ENCODE measurements at regions not wholly inside any gene's neighbourhood (a gene's known extent, or its start where the extent isn't known, plus 50 kb on each side); places are given as distances from the start of the nearest gene placed in this dataset.
A peak's percentile ranks its signal among the peaks of the same experiment; 100 is the strongest.

DNA sequence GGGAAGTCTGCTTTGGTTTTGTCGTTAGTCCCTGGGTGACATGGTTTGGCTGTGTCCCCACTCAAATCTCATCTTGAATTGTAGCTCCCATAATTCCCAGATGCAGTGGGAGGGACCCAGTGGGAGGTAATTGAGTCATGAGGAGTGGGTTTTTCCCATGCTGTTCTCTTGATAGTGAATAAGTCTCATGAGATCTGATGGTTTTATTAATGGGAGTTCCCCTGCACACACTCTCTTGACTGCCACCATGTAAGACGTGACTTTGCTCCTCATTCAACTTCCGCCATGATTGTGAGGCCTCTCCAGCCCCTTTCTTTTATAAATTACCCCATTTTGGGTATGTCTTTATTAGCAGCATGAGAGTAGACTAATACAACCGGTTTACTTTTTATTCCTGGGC is 405.8 kb upstream of the ID2 start:
- ATAC-seq: no peak

DNA sequence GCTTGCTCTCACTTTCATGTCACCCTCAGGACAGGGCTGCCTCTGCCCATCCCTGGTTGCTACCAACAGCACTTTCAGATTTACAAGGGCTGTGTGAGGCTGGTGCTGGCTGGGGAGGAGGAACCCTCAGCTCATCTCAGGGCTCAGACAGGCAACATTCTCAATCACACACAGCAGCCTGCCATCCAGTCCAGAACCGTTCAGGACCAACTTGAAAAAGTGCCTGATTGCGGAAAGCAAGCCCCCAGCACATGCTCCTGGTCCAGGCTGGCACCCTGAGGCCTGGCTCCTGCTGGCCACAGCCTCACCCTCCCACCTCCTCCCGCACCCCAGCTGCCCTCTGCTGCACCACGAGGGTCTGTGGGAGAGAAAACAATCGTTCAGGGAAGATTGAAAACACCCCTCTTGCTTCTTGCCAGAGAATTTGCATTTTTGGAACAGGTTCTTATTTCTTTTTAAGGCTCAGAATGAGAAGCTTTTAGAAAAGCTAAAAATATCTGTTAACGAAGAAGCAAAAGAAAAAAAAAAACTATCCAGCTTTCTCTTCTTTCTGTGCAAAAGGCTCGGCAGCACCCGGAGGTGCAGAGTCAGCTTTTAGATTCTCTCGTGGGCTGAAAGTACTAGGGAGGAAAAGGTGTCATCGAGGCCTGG is 403.8 kb upstream of the ID2 start:
- no peak for ATAC-seq

DNA sequence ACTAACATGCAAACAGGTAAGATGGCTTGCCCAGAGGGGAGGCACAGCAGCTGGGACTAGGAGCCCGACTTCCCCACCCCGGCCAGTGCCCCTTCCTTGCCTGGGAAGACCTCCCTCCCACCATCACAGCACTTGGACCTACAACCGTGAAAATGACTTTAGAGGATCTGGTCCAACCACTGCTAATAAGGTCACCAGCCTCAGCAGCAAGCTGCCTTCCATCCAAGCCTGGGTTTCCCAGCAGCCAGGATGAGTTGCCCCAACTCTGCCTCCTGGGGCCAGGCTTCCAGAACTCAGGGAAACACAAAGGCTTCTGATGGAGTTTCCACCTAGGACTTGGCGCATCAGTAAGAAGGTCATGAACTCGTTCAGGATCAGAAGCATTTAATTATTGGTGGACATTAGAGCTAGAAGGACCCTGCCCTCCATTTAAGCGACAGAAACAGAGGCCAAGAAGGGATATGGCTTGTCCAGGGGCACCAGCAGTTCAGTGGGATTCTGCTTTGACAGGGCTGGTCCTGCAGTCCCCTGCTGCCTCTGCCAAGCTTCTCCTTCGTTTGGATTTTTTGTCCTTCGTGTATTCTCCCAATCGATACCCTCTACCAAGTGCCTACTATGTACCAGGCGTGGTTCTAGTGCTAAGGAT is 403.0 kb upstream of the ID2 start:
- no peak for ATAC-seq

GRCh38 chr2:8279506-8279905 is 402.4 kb upstream of the ID2 start:
- ATAC-seq: no peak

- no peak for ATAC-seq
These were observed 400.6 kb upstream of the ID2 start for GRCh38 chr2:8281234-8281633.

DNA sequence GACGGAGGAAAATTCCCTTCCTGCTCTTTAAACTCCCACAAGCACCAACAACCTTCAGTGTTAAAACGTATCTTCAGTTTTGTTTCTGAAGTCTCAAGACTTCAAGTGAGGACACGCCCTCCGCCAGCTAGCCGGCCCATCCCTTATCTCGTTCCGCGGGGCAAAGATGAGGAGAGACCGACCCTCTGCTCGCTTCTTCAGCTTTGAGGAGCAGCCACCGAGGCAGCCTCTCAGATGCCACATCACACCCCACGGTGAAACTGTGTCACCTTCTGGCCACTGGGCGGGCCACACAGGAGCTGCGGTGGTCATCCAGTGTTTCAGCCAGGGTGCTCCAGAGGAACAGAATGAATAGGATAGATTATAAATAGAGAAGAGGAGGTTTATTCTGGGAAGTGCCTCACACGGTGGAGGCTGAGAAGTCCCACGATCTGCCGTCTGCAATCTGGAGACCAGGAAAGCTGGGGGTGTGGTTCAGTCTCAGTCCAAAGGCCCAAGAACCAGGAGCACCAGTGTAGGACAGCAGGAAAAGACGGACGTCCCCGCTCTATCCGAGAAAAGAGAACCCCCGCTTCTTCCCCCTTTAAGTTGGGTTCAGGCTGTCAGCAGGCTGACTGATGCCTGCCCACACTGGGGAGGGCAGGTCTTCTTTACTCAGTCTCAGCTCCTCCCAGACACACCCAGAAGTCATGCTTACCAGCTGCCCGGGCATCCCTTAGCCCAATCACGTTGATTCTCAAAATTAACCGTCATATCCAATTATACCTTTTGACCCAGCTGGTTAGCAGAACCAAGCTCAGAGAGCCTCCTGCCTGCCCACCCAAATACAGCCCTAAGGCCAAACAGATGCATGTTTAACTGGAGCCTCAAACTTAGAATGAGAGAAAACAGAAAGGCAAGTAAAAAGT is 399.7 kb upstream of the ID2 start:
- no peak for ATAC-seq

DNA sequence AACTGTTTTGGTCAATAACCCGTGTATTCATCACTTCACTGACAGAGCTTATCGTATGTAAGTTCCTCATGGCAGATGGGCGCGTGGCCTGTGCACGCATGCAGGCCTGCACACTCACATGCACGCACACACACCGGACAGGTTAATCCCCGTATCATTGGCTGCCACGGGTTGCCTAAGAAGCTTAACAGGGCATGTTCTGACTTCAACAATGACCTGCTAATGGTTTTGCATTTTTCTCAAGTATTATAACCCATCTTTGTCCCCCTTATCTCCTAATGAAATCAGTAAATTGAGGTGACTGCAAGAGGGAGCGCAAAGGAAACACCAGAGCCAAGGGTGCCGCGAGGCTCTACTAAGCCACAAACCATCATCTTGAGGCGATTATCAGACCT is 399.0 kb upstream of the ID2 start:
- no peak for ATAC-seq

GRCh38 chr2:8285081-8285480 is 396.8 kb upstream of the ID2 start:
- no peak for ATAC-seq

- ATAC-seq: no peak
These were observed 396.0 kb upstream of the ID2 start for GRCh38 chr2:8285898-8286297.

DNA sequence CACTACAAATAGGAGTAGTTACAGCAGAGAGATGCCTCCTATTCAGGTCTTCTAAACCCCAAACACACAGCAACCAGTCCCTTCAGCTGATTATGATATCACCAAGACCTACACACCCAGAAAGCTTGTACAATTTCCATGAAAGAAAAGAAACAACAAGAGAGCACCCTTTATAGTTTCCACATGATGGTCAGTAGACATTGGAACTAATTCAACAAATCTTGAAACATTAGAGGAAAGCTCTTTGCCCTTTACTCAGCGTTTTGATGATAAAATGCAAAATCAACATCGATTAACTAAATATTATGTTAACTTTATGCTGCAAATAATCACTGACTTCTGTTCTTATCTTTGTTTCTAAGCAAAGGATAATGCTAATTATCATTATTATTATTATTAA is 393.6 kb upstream of the ID2 start:
- ATAC-seq: no peak

DNA sequence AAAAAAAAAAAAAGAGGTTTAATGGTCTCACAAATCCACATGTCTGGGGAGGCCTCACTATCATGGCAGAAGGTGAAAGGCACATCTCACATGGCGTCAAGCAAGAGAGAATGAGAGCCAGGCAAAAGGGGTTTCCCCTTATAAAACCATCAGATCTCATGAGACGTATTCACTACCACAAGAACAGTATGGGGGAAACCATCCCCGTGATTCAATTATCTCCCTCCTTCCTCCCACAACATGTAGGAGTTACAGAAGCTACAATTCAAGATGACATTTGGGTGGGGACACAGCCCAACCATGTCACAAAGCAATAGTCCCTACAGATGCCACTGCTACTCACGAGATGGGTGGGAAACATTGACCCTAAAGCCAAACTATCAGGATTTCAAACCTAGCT is 392.7 kb upstream of the ID2 start:
- peak; percentile 51 to 76 for ATAC-seq

DNA sequence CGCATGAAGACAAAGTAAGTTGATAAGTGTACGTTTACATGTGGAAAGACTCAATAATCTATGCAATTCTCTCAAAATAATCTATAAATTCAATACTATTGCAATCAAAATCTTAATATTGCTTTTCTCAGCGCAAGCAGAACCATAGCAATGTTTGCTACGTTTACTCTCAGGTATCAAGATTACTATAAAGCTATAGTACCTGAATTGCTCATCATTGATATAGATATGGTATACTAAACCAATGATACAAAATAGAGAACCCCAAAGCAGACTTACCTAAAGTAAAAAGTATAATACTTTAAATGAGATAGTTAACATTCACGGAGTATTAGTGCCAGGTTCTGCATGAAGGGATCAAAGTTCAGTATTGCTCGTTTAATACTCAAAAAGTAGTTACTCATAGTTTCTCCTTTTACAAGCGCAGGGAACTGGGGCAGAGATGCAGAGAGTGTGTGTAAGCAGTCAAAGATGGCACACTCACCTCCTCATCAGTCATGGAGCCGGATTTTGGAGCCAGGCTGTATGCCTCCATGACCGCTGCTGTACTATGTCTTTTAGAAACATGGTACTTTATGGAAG is 391.0 kb upstream of the ID2 start:
- peak in 1 of 2 donors; percentile 34 for ATAC-seq

DNA sequence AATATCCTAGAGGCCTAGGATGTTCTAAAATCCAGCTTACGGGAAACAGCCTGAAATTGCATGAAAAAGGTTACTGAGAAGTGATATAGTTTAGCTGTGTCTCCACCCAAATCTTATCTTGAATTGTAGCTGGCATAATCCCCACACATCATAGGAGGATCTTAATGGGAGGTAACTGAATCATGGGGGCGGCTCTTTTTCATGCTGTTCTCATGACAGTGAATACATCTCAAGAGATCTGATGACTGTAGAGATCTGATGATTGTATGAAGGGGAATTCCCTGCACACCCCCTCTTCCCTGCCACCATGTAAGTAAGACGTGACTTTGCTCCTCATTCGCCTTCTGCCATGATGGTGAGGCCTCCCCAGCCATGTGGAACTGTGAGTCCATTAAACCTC is 385.6 kb upstream of the ID2 start:
- peak; percentile 83 to 85 for ATAC-seq

- no peak for ATAC-seq
These were observed 384.3 kb upstream of the ID2 start for GRCh38 chr2:8297376-8298231.

DNA sequence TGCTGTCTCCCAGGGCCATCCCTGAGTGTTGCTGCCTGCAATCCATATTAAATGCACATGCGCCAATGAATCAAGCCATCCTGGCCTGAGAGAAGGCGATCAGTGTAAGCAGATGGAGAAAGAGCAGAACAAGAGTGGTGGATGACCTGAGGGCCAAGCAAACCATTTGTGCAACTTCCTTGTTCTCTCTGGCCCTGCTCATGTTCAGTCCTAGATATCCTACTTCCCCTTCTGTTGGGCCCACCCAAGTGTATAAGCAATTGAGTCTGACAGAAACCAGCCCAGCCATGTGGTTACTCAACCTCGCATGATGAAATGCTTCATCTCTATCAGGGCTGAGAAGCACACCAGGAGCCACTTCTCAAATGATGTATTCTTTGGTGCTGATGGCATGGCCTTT is 383.1 kb upstream of the ID2 start:
- ATAC-seq: no peak

DNA sequence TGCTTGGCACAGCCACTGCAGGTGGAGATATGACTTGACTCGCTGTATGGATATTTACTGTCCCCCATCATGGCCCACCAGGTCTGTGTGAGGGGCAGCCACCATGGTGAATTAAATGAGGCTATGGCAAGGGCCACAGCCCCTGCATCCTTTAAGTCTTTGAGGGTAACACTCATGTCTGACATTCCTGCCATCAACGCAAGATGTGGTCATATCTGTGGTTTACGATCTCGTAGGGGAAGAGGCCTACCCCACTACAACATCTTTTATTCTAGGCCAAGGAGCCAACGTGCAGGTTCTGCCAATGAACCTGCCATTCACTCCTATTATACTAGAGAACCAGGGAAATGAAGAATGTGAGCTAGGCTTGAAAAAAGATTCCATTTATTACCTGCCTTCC is 381.6 kb upstream of the ID2 start:
- ATAC-seq: no peak

DNA sequence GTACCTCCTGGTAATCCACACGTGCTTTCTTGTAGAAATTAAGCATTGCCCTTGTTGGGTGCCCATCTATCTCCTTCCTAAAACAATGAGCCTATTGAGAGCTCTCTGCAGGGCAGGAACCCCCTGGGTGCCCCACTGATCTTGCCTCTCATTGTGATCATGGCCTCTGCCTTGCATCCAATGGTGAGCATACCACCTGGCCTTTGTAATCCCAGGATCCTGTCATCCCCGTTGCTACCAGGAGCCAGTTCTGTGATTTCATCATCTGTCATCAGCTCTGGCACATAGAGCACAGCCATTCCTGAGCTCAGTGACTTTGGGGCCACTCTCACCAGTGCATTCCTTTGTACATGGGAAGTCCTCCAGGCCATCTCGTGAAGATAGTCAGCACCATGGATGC is 381.0 kb upstream of the ID2 start:
- ATAC-seq: no peak

- ATAC-seq: peak; percentile 43 to 52
These were observed 378.5 kb upstream of the ID2 start for GRCh38 chr2:8303322-8303832.

- ATAC-seq: no peak
These were observed 376.8 kb upstream of the ID2 start for GRCh38 chr2:8304821-8305766.

DNA sequence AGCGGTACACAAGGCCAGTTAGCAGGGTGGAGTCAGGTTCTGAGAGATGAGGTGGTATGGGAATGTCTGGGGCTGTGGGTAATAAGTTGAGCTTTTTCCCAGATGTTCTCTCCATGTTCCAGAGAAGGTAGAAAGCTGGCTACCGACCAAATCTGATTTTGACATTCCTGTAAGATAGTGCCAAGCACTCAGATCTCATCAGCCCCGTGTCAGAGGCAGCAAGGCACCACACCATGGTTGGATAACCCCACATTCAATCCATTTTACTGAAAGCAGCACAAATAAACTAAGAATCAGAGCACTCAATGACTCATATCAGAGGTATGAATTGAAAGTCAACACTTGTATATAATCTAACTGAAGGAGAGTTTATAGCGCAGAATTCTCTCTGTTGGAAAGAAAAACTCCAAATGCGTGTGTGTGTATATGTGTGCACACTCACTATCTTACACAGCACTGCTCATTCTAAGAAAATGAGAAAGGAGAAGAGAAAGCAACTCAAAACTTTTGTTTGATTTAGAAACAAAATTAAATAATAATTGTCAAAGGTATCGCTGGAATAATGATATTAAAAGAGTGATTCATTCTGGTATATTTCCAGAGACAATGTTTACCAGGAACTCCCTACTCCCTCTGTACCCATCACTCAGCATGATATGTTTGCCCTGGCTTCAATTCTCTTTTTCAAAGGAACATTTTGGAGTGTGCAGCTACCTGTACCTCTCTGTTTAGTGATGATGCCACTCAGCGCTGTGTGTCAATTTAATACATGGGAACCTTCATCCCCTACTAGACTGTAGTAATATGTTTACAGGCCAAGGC is 375.1 kb upstream of the ID2 start:
- peak in 1 of 2 donors; percentile 50 for ATAC-seq
